GM21423 (cell line): ENCODE measurements at regions not wholly inside any gene's neighbourhood (a gene's known extent, or its start where the extent isn't known, plus 50 kb on each side); places are given as distances from the start of the nearest gene placed in this dataset.

Experiments
- ATAC-seq: cut with Tn5 transposase; IDR thresholded peaks from one replicate; pipeline ENCODE4 v1.9.1; 2021; ENCODE audit warnings: mild to moderate bottlenecking, moderate library complexity; ENCODE audit not compliant: unreplicated experiment

DNA sequence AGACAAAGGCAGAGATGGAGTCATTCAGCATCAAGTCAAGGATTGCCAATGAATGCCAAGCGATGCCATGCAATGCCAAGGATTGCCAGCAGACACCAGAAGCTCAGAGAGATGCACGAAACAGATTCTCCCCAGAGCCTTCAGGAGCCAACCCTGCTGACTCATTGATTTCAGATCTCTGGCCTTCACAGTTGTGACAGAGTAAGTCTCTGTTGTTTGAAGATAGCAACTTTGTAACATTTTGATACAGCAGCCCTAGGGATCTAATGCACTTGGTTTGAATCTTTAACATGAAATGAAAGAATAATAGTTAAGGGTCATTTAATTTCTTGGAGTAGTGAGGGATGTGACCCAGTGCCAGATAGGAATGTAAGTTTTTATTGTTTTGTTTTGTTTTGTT lies 287.4 kb upstream of the RUNX1 start:
- ATAC-seq = no peak

DNA sequence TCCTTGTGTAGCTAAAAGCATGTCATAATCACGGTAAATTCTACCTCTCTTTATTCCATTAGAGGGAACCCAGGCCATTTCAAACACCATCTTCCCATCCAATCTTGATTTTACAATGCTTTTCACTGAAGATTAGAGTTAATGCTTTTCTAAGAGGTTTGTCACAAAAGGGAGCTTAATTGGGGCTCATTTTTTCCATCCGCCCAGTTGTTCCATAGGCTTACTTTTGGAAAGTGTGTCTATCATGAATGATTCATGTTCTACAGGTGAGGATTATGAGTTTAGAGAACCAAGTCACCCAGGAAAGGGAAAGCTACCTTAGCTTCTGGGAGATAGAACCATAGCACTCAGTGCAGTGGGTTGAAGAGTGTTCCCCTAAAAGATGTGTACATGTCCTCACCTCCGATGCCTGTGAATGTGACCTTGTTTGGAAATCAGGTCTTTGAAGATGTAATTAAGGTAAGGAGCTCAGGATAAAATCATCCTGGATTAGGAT lies 286.9 kb upstream of the RUNX1 start:
- ATAC-seq = no peak

DNA sequence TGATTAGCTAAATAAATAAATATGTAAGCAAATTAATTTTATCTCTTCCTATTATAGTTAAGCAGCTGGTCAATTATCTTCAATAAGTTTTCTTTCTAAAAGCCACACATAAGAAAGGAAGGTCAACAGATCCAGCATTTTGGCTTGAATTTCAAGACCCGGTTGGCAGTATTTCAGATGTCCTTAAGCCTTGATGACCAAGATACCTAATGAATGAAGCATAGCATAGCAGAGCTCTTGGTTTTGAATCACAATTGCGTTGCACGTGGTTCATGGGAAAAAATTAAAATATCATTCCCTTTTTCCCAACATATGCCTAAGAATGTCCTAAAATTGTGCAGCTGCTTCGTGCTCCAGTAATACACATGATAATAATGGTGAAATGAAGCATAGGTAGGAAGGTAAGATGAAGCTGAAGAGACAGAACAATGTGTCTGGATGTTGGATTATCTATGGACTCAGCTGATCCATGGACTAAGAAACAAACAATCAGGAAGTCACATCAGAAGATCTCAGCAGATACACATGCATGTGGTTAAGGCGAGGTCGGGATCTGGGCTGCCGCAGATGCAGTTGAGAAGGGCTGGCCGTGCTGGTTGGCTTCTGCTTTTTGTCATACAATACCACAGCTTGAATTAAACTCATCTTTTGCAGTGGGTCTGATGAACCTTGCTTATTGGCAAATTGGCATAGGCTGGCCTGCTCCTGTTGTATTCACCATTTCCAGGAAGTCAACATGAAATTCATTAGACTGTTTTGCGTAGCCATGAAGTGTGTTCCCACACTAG lies 284.9 kb upstream of the RUNX1 start:
- no peak for ATAC-seq

DNA sequence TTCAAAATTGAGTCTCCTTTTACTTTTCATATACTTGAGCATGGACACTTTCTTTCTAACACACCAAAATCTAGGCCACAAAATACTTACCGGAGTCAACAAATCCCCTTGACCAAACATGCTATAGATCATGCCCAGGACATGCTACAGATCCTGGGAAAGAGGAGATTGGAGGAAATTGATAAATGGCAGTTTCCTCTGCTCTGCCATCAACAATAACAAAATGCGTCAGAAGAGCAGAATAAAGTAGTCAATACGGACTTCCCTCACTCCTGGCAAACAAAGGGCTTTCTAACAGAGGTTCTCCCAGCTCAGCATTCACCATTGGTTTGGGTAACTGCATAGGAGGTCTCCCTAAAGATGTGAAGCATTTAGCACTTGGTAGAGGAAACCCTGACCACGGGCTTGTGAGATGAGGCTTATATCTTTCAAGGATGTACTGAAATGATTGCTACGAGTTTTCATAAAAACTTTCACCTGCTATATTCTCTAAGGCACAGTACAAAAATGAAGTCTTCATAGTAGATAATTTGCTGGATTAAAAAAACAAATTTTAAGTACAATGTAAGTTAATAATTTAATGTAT lies 283.8 kb upstream of the RUNX1 start:
- no peak for ATAC-seq

DNA sequence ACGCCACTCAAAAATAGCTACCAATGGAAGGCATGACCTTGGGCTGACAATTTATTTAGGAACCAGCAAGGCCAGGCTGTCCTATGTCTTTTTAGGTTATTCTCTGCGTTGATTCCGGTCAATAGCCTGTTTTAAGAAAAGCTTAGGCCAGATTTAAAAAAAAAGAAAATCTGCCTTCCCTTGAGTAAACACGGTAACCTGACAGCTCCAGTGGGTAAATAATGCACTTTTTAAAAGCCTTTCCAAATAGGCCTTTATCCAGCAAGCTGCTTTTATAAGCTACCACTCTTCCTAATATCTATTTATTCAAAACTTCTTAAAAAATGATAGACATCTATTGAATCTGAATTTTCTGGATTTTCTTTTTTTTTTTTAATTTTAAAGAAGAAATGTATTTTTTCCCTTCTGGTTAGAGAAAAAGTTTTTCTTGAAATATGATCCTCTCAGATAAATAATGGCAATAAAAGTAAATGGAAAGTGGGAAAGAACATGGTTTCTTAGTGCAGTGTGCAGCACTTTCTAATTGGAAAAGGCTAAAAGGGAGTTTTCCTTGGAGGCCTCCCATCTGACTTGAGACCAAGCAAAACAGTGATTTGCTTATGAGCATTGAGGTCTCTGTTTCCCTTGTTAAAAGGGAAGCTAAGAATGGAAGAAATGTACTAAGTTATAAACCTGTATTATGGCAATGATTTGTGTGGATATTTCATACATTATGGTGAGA lies 281.0 kb upstream of the RUNX1 start:
- no peak for ATAC-seq

DNA sequence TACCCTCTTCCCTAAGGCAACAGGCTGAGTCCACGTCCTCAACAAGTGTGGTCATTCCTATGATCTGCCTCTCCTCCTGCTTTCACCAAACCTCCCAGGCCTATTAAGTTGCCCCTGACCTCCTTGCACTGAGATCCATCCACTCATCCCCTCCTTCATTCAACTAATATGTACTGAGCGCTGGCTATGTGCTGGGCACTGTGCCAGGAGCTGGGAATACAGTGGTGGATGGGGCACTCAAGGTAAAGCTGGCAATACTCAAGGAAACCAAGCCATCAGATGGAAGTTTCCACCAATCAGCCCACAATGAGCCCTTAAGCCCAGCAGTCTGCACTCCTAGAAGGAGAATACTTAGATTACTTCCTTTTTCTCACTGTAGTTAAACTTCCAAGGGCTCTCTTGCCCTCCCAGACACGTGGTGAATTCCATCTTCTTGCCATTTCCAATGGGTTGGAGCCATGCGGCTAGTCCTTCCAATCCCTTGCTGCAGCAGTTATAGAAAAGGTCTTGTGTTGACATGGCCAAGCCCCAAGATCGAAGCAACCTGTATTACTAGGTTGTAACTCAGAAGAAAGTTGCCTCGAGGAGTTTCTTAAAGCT lies 279.9 kb upstream of the RUNX1 start:
- no peak for ATAC-seq

DNA sequence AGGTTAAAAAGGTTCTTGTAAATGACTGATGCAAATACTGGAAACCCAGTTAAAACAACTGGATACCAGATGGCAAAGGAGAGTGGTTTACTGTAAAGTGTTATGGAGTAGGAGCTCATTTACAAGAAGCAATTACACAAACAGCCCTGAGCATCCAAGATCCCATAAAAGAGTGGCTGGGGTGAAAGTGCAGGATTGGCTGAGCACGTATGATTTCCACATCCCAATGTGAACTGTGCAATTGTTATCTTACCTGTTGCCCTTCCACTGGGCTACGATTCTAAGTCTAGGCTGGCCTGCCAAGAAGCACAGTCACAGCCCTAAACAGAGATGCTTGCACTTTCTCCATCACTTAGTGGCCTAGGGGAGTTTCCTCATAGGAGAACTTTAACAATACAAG lies 277.6 kb upstream of the RUNX1 start:
- no peak for ATAC-seq

DNA sequence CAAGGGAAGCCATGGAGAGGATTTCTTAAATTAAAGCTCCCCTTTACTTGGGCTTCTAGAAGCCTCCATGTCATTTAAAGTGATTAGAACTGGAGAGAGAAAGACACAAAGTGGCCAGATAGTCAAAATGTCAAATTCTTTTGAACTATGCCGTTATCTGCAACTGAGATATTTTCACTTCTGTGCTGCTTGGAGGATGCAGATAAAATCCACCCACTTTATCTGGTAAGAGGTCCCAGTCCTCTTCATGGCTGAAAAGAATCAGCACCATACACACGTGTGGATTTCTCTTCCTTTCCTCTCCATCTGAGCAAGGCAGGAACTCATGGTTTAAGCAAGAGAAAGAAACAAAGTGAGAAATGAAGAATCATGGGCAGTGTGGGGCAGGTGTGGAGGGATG lies 276.9 kb upstream of the RUNX1 start:
- no peak for ATAC-seq

DNA sequence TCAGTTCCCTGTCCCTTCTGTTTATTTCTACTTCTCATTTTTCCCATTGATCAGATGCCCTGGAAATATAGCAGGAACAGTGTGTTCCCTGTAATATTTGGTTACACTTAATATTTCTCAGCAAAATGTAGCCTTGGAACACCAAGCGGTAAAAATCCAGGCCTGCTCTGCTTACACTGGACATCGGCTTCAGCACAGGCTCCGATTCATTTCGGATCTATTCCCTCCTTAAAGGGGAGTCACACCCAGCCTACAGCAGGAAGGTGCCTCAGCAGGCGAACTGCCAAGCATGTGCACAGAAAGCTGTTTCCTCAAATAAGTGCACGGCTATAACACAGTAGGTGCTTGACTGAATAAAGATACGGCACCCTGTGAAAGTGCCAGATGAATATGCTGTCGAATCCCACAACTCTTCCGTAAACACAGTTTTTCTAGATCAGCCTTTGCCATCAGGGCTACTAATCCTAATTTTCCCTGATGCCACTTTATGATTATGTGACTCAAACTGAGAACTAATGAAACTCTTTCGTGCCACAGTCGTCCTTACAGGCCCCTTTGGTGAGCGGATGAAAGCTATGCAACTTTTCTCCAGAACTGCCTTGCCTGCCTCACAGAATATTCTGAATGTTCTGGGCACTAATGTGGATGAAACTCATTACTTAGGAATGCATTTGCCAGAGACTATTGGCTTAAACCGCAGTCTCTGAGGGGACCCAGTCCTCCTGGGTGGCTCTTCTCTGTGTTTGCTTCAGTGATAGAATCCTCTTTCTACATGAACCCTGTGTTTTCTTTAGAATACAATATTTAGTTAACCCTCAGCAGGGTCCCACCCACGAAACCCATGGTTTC lies 275.5 kb upstream of the RUNX1 start:
- no peak for ATAC-seq

DNA sequence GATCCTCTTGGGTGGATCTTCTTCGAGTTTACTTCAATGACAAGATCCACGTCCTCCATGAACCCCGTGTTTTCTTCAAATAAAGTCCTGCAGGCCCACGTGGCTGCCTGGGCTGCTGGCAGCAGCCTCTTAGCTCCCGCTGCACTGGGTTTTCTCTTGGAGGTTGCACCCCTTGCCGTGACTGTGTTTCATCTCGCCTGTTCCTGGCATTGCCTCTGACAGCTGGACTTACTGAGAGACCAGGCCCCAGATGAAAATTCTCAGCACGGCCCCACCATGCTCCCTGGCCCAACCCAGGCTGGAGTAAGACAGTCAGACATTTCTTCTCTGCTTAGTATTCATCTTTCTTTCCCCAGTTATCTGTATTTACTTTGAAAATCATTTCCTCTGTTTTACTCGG lies 274.8 kb upstream of the RUNX1 start:
- ATAC-seq = no peak

DNA sequence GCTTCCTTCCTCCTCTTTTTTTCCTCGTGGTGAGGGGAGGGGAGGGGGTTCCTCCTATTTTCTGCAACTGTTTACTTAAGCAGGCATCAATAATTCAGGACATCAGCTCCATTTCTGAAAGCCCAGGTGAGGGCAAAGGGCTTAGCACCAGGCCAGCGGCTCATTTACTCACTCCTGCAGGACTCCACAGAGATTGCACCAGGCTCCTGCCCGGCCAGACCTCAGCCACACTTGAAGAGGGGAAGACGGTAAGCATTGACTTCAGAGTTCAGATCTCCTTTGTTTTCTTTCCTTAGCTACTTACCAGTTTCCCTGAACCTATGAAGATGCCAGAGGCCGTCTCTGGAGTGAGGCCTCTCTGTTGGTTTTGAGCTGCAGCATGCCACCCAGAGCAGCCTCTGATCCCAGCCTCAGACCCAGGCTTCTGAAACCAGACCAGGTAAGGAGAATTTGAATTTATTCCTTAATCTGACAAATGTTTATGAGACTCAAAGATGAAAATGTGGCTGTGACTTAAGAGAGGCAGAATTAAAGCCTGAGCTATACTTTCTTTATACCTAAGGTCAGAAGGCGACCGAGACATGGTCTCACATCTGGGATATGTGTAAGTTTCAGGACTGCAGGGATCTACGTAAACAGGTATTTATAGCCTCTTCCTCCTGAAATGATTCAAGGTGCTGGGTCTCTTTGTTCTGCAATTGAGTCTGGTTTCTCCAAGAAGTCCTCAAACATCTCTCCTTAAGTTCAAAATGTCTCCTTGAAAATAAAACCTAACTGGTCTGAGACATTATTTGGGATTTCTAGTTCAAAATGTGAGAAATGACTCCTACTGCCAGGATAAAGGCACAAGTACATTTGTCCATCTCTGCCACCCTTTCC lies 272.5 kb upstream of the RUNX1 start:
- ATAC-seq = no peak

DNA sequence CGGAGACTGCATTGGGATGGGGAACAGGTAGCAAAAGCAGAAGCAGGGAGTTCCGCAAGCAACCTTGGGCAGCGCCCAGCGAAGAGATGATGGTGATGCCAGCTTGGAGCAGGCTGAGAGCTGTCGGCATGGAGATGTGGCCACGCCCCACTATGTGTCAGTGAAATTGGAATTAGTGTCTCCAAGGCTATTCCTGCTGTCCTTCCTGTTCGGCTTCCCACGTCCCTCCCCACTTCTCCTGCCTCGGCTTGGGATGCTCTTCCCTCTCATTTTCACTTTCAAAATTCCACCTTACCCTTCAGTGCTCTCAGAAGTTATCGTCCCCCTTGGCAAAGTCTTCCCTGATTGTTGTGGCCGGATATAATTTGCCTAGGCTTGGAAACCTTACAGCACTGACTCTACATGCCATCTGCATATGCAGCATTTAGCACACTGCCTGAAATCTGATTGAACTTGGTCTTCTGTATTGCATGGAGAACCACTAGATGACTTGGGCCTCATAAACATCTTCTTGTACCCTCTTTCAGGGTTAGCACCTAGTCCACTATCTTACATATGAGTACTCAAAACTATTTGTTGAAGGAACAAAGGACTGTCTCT lies 270.7 kb upstream of the RUNX1 start:
- ATAC-seq = no peak

DNA sequence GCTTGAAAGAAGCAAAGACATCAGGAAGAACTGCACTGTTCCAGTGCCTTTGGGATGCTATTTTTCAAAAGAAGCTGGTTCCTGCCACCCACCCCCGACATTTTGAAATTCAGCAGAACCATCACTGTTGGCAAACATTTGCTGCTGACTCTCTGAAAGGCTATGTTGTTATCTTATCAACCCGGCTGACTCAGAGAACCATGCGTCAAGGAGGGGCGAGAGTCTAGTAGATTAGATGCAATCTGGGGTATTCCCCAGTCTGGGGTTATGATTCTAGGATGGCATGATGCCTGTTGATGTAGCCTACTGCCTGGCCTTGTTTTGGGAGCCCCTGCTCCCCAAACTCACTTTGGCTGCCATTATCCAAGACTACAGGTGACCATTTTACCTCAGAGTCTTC lies 267.8 kb upstream of the RUNX1 start:
- no peak for ATAC-seq

DNA sequence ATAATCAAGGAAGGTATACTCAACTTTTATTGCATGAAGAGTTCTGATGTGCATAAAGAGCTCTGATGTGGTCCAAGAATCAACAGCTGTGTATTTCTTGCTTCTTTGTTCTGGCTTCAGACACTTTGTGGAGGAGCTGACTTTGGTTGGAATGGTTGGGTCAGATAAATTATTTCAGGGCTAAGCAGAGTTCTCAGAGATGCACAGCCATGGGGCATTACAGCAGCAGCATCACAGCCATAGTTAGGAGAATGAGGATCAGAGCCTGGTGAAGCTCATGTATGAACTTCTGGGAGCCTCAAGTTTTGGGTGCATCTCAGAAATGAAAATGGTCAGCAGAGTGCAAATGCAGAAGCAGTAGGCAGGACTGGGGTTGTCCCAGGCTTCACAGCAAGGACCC lies 267.4 kb upstream of the RUNX1 start:
- no peak for ATAC-seq

DNA sequence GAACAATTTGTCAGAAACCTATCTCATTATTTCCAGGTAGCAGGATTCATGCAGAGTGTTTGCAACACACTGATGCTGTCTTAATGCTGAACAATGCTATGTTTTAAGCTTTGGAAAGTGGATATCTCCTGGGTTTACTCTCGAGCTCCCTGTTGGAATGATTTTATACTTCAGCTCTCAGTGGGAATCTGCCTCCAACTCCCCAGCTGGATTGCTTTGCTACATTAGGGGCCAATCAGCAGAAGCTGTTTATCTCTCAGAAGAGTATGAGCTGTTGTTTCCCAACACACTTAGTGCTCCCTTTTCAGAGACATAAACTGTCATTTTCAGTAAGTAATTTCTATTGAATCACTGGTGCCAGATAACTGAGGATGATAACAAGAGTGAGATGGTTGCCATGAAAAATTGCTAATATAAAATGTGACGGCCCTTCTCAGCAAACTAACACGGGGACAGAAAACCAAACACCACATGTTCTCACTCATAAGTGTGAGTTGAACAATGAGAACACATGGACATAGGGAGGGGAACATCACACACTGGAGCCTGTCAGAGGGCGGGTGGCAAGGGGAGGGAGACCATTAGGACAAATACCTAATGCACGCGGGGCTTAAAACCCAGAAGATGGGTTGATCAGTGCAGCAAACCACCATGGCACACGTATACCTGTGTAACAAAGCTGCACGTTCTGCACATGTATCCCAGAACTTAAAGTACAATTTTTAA lies 265.9 kb upstream of the RUNX1 start:
- ATAC-seq = no peak

DNA sequence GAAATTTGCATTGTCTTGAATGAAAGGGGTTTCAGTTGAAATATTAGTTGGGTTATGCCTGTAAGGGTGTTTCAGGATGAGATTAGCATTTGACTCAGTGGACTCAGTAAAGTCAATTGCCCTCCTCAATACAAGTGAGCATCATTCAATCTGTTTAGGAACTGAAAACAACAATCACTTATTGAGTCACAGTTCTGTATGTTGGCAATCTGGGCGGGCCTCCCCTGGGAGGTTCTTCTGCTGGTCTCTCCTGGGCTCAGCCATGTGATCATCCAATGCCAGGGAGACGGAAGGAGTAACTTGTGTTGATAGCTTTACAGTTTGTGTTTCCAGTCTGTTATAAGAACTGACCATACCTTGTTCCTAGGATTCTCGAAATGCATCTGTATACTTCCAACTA lies 262.9 kb upstream of the RUNX1 start:
- no peak for ATAC-seq

DNA sequence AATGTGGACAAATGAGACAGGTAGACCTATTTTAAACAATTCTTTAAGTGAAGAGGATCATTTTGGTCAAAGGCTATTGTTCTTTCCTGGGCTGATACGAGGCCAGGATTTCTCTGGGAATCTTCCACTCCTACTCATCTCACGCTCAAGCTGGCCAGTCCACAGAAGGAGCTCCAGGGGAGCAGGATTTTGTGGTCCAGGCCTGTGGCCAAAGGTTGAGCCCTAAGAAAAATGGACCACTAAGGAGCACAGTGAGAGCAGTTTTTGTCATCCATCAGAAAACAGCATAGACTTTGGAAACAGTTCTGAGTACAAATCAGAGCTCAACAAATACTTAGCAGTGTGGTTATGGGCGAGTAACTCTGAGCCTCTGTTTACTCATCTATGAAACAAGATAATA lies 260.2 kb upstream of the RUNX1 start:
- no peak for ATAC-seq

DNA sequence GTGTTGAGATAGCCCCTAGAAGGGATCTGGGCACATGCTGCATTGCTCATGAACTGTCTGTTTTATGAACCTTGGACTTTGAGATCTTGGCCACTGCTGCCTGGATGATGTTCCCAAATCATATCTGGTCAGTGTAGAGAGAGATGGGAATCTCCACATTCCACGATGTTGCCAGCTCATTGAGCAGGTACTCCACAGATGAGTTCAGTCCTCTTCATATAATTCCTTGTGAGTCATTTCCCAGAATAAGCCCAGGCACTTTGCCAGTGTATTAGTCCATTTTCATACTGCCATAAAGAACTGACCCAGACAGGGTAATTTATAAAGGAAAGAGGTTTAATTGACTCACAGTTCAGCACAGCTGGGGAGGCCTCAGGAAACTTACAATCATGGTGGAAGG lies 254.0 kb upstream of the RUNX1 start:
- ATAC-seq = no peak

DNA sequence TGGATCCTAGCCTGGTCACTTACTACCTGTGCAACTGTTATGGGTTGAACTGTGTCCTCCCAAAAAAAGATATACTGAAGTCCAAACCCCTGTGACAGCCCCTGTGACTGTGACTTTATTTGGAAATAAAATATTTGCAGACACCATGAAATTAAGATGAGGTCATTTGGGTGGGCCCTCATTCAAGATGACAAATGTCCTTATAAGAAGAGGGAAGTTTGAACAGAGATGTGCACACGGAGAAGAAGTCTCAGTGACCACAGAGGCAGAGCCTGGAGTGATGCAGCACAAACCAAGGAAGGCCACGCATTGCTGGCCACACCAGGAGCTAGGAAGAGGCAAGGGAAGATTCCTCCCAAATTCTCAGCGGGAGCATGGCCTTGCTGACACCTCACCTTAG lies 249.7 kb upstream of the RUNX1 start:
- ATAC-seq = no peak
